Upper lobe of right lung (tissue), 1 donor: ENCODE measurements at regions not wholly inside any gene's neighbourhood (a gene's known extent, or its start where the extent isn't known, plus 50 kb on each side); places are given as distances from the start of the nearest gene placed in this dataset.
"Not testable (repeated sequence)": the region's sequence is repeated elsewhere in the genome, so short reads cannot be mapped to it uniquely, and the experiment has no call there.

Experiments used
- ATAC-seq: fragments of 200-7000 bp; cut with Tn5 transposase; one replicate; pipeline ENCODE4 v1.9.1; 2020; ENCODE audit warnings: mild to moderate bottlenecking, moderate library complexity
- DNase-seq: peaks from one replicate; pipeline ENCODE4 v3.0.0-alpha.2; 2020
- H3K27ac ChIP-seq: fragments of 200-600 bp; one replicate; pipeline ENCODE4 v1.8.0; 2022
- H3K27me3 ChIP-seq: fragments of 200-600 bp; one replicate; pipeline ENCODE4 v1.8.0; 2022; ENCODE audit warnings: mild to moderate bottlenecking
- H3K36me3 ChIP-seq: fragments of 200-600 bp; one replicate; pipeline ENCODE4 v1.8.0; 2022
- H3K4me1 ChIP-seq: fragments of 200-600 bp; one replicate; pipeline ENCODE4 v1.8.0; 2022
- H3K4me3 ChIP-seq: fragments of 200-600 bp; one replicate; pipeline ENCODE4 v1.8.0; 2022; ENCODE audit warnings: mild to moderate bottlenecking
- H3K9me3 ChIP-seq: fragments of 200-600 bp; one replicate; pipeline ENCODE4 v1.8.0; 2022
- CTCF ChIP-seq: fragments of 200-600 bp; IDR thresholded peaks from one replicate; pipeline ENCODE4 v1.8.0; 2022; ENCODE audit warnings: antibody characterized with exemption
- intact Hi-C: fragments of 100-400 bp; cut with DNase I; formaldehyde crosslinking; loops from one replicate; pipeline ENCODE4 v1.11.0; 2022
- donor health status: DM: no; HTN: yes; CAD: no; lungs with severe emphysema.

GRCh38 chr2:13353083-13353482 is 636.3 kb downstream of the TRIB2 start:
- Histone ChIP-seq H3K27me3 (no peaks in the 10 kb centered on the region), H3K27ac (no peak overlapping the region), H3K4me1 (no peaks in the 10 kb centered on the region), H3K9me3 (no peaks in the 10 kb centered on the region), H3K36me3 (no peaks in the 10 kb centered on the region), H3K4me3 (no peak overlapping the region)
- no peak for DNase-seq
- no peak for TF ChIP-seq CTCF
- intact Hi-C loops, result no loop called here
- no peak for ATAC-seq

- Histone ChIP-seq H3K27ac (no peak overlapping the region), H3K27me3 (no peaks in the 10 kb centered on the region), H3K4me1 (no peaks in the 10 kb centered on the region), H3K9me3 (no peaks in the 10 kb centered on the region), H3K4me3 (no peak overlapping the region), H3K36me3 (no peaks in the 10 kb centered on the region)
- ATAC-seq (no peak), DNase-seq (no peak)
- TF ChIP-seq CTCF, result no peak
- intact Hi-C loops, result no loop called here
Observed at GRCh38 chr2:13354031-13354430, 637.3 kb downstream of the TRIB2 start.

- H3K27me3 ChIP-seq, ATAC-seq, H3K4me1 ChIP-seq, H3K9me3 ChIP-seq, H3K36me3 ChIP-seq, H3K27ac ChIP-seq, DNase-seq, intact Hi-C loops, H3K4me3 ChIP-seq: not testable (repeated sequence)
Observed at GRCh38 chr2:13381928-13382327, 665.2 kb downstream of the TRIB2 start.

- intact Hi-C loops, result not testable (repeated sequence)
Observed at GRCh38 chr2:13389172-13389571, 672.4 kb downstream of the TRIB2 start.

GRCh38 chr2:13390676-13391075 is 673.9 kb downstream of the TRIB2 start:
- no peak overlapping the region for H3K4me3 ChIP-seq
- intact Hi-C loops, result no loop called here
- no peak overlapping the region for H3K27ac ChIP-seq
- H3K27me3 ChIP-seq, result no peaks in the 10 kb centered on the region
- H3K9me3 ChIP-seq, result no peaks in the 10 kb centered on the region
- no peaks in the 10 kb centered on the region for H3K36me3 ChIP-seq
- no peak for DNase-seq
- ATAC-seq, result no peak
- no peak for TF ChIP-seq CTCF
- H3K4me1 ChIP-seq, result no peaks in the 10 kb centered on the region

More at GRCh38 chr2:13389172-13389571, 672.4 kb downstream of the TRIB2 start:
- H3K4me1 ChIP-seq, H3K36me3 ChIP-seq, ATAC-seq, DNase-seq, H3K27me3 ChIP-seq, H3K27ac ChIP-seq, H3K9me3 ChIP-seq, H3K4me3 ChIP-seq: not testable (repeated sequence)

GRCh38 chr2:13401312-13401711 is 684.6 kb downstream of the TRIB2 start:
- TF ChIP-seq CTCF, result no peak
- Histone ChIP-seq H3K4me3 (no peak overlapping the region), H3K27me3 (no peaks in the 10 kb centered on the region), H3K9me3 (no peaks in the 10 kb centered on the region), H3K27ac (no peak overlapping the region), H3K4me1 (no peaks in the 10 kb centered on the region), H3K36me3 (no peaks in the 10 kb centered on the region)
- DNase-seq (no peak), ATAC-seq (no peak)
- intact Hi-C loops, result no loop called here

- ATAC-seq, result no peak
- Histone ChIP-seq H3K27ac (no peak overlapping the region), H3K27me3 (no peaks in the 10 kb centered on the region), H3K9me3 (no peaks in the 10 kb centered on the region), H3K4me3 (no peak overlapping the region), H3K4me1 (no peaks in the 10 kb centered on the region), H3K36me3 (no peaks in the 10 kb centered on the region)
- intact Hi-C loops, result no loop called here
- DNase-seq, result no peak
- TF ChIP-seq CTCF, result no peak
Observed at GRCh38 chr2:13413989-13414388, 697.3 kb downstream of the TRIB2 start.
